ENCODE measurements at regions not wholly inside any gene's neighbourhood (a gene's known extent, or its start where the extent isn't known, plus 50 kb on each side); places are given as distances from the start of the nearest gene placed in this dataset.

DNA sequence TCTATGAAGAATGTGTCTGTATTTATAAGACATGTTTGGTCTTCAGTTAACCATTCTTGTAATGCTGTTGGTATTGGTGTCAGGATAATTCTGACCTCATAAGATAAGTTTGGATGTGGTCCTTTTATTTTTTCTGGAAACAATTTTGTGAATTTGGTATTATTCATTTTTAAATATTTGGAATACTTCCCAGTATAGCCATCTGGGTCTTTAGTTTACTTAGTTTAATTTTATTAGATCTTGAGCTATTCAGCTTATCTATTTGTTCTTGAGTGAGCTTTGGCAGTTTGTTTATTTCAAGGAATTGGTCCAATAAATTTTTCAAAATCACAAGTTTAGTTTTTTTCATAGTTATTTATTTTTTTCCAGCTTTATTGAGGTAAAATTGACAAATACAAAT is 335.4 kb upstream of the PCDH20 start:
- TF ChIP-seq ZNF335 (CRISPR knock-in tag; IDR thresholded peaks at IDR 0.05) (no peak), ZNF773 (CRISPR knock-in tag; IDR thresholded peaks at IDR 0.05; ENCODE audit: borderline replicate concordance) (no peak), NR3C1 (CRISPR knock-in tag; IDR thresholded peaks at IDR 0.05) (no peak), USF2 (IDR thresholded peaks at IDR 0.05; ENCODE audit: low read depth, low read length) (no peak), USF2 (CRISPR knock-in tag; IDR thresholded peaks at IDR 0.05; ENCODE audit: borderline replicate concordance) (no peak), MAX (IDR thresholded peaks at IDR 0.05) (no peak), HNF1A (IDR thresholded peaks at IDR 0.05; ENCODE audit: low read depth) (no peak), HNF1A (CRISPR knock-in tag; IDR thresholded peaks at IDR 0.05; ENCODE audit: borderline replicate concordance) (no peak), ZNF772 (CRISPR knock-in tag; IDR thresholded peaks at IDR 0.05) (no peak), ZFP1 (CRISPR knock-in tag; IDR thresholded peaks at IDR 0.05) (no peak), ZNF605 (CRISPR knock-in tag; IDR thresholded peaks at IDR 0.05) (no peak), ZNF205 (CRISPR knock-in tag; IDR thresholded peaks at IDR 0.05) (no peak), CHCHD3 (CRISPR knock-in tag; IDR thresholded peaks at IDR 0.05) (no peak), RFX5 (IDR thresholded peaks at IDR 0.05; ENCODE audit: low read depth, low read length) (no peak), TP53 (CRISPR knock-in tag; conservative IDR thresholded peaks at IDR 0.05) (no peak)
